HEK293 (cell line): ENCODE measurements at regions not wholly inside any gene's neighbourhood (a gene's known extent, or its start where the extent isn't known, plus 50 kb on each side); places are given as distances from the start of the nearest gene placed in this dataset.

Experiments used
- CTCF ChIA-PET: fragments of 350-600 bp; formaldehyde crosslinking; extraction: SDS; loops from one replicate; lab custom pipeline; 2021; ENCODE audit warnings: antibody characterized with exemption; lab: Yijun Ruan, JAX
- POLR2A ChIA-PET: fragments of 300-600 bp; formaldehyde crosslinking; extraction: SDS; loops from one replicate; lab custom pipeline; 2020; ENCODE audit warnings: antibody characterized with exemption, inconsistent platforms; lab: Yijun Ruan, JAX
- H3K27ac ChIP-seq: fragments of 200-500 bp; sonication (Bioruptor generic); 2 replicates; pipeline ENCODE4 v1.5.1; 2014; ENCODE audit warnings: low read depth, low read length, control low read depth, inconsistent platforms; ENCODE audit errors: extremely low read depth
- H3K36me3 ChIP-seq, 2 experiments: fragments of 200-500 bp in 1 of 2; sonication (Bioruptor generic) in 1 of 2; 1 replicate in 1 of 2; 2 replicates in 1 of 2; pipeline ENCODE4 v1.5.1; 2014 to 2017; ENCODE audit warnings: inconsistent platforms in 2 of 2, low read length in 2 of 2; ENCODE audit not compliant: control insufficient read depth in 2 of 2, insufficient read depth in 1 of 2
- H3K4me1 ChIP-seq: fragments of 200-500 bp; sonication (Bioruptor generic); 2 replicates; pipeline ENCODE4 v1.5.1; 2014; ENCODE audit warnings: mild to moderate bottlenecking, low read length, inconsistent platforms; ENCODE audit not compliant: control insufficient read depth, insufficient read depth
- H3K4me3 ChIP-seq: 2 replicates; pipeline ENCODE4 v1.5.1; 2011; ENCODE audit warnings: low read depth, mild to moderate bottlenecking, control low read depth, low read length, moderate library complexity
- H3K9me3 ChIP-seq: fragments of 200-500 bp; sonication (Bioruptor generic); 2 replicates; pipeline ENCODE4 v1.5.1; 2014; ENCODE audit warnings: low read depth, low read length, inconsistent platforms; ENCODE audit not compliant: control insufficient read depth, insufficient read depth
- GLIS2 ChIP-seq: fragments of 450-650 bp; formaldehyde crosslinking; IDR thresholded peaks from 2 replicates; pipeline ENCODE4 v1.5.1; 2016; ENCODE audit warnings: missing biosample characterization, missing genetic modification characterization
- HOXD13 ChIP-seq: sonication (generic); formaldehyde crosslinking; IDR thresholded peaks from 2 replicates; pipeline ENCODE4 v1.8.0; 2022; ENCODE audit warnings: missing genetic modification reagents, borderline replicate concordance
- KLF16 ChIP-seq: fragments of 450-650 bp; formaldehyde crosslinking; IDR thresholded peaks from 2 replicates; pipeline ENCODE4 v1.5.1; 2017; ENCODE audit warnings: missing biosample characterization, missing genetic modification characterization
- KLF7 ChIP-seq: fragments of 450-650 bp; formaldehyde crosslinking; IDR thresholded peaks from 2 replicates; pipeline ENCODE4 v1.5.1; 2016; ENCODE audit warnings: missing biosample characterization, missing genetic modification characterization, borderline replicate concordance
- PRDM1 ChIP-seq: fragments of 450-650 bp; formaldehyde crosslinking; IDR thresholded peaks from 2 replicates; pipeline ENCODE4; 2016; ENCODE audit warnings: missing biosample characterization, missing genetic modification characterization
- SETDB1 ChIP-seq: IDR thresholded peaks from one replicate; pipeline ENCODE4 v1.6.1; 2017; ENCODE audit warnings: mild to moderate bottlenecking, low read length, moderate library complexity, mixed read lengths; ENCODE audit not compliant: insufficient read length
- WT1 ChIP-seq: fragments of 450-650 bp; formaldehyde crosslinking; IDR thresholded peaks from 2 replicates; pipeline ENCODE4 v1.5.1; 2016; ENCODE audit warnings: missing biosample characterization, missing genetic modification characterization
- ZEB2 ChIP-seq: fragments of 450-650 bp; formaldehyde crosslinking; IDR thresholded peaks from 2 replicates; pipeline ENCODE4 v1.5.1; 2016; ENCODE audit warnings: missing biosample characterization, missing genetic modification characterization
- ZFP37 ChIP-seq: fragments of 450-650 bp; formaldehyde crosslinking; IDR thresholded peaks from 2 replicates; pipeline ENCODE4 v1.5.1; 2016; ENCODE audit warnings: missing biosample characterization, missing genetic modification characterization
- ZIC2 ChIP-seq: fragments of 450-650 bp; formaldehyde crosslinking; IDR thresholded peaks from 2 replicates; pipeline ENCODE4 v1.5.1; 2016; ENCODE audit warnings: missing biosample characterization, missing genetic modification characterization
- ZNF133 ChIP-seq: fragments of 450-650 bp; formaldehyde crosslinking; IDR thresholded peaks from 2 replicates; pipeline ENCODE4 v1.5.1; 2016; ENCODE audit warnings: missing biosample characterization, missing genetic modification characterization
- ZNF146 ChIP-seq: fragments of 450-650 bp; formaldehyde crosslinking; IDR thresholded peaks from 2 replicates; pipeline ENCODE4 v1.5.1; 2016; ENCODE audit warnings: missing biosample characterization, missing genetic modification characterization
- ZNF174 ChIP-seq: fragments of 450-650 bp; formaldehyde crosslinking; IDR thresholded peaks from 2 replicates; pipeline ENCODE4 v1.5.0; 2017; ENCODE audit warnings: missing biosample characterization, mild to moderate bottlenecking, missing genetic modification characterization
- ZNF202 ChIP-seq: fragments of 450-650 bp; formaldehyde crosslinking; IDR thresholded peaks from 2 replicates; pipeline ENCODE4 v1.5.1; 2016; ENCODE audit warnings: missing biosample characterization, missing genetic modification characterization, borderline replicate concordance
- ZNF341 ChIP-seq: fragments of 450-650 bp; formaldehyde crosslinking; IDR thresholded peaks from 2 replicates; pipeline ENCODE4; 2016; ENCODE audit warnings: low read depth, missing biosample characterization, missing genetic modification characterization
- ZNF530 ChIP-seq: fragments of 450-650 bp; formaldehyde crosslinking; IDR thresholded peaks from 2 replicates; pipeline ENCODE4 v1.5.1; 2016; ENCODE audit warnings: low read depth, missing biosample characterization, missing genetic modification characterization
- ZNF626 ChIP-seq: fragments of 450-650 bp; sonication (Bioruptor Pico); formaldehyde crosslinking; IDR thresholded peaks from 2 replicates; pipeline ENCODE4 v1.5.1; 2018; ENCODE audit warnings: missing biosample characterization, missing genetic modification characterization, inconsistent platforms
- ZNF747 ChIP-seq: fragments of 450-650 bp; formaldehyde crosslinking; IDR thresholded peaks from 2 replicates; pipeline ENCODE4 v1.5.1; 2016; ENCODE audit warnings: missing biosample characterization, missing genetic modification characterization
- TF ChIP-seq, protein P1 (sequence below): fragments of 450-650 bp; formaldehyde crosslinking; IDR thresholded peaks from 2 replicates; pipeline ENCODE4; 2016; ENCODE audit warnings: missing biosample characterization, missing genetic modification characterization
- TF ChIP-seq, protein P2 (sequence below): fragments of 450-650 bp; formaldehyde crosslinking; IDR thresholded peaks from 2 replicates; pipeline ENCODE4 v1.5.1; 2016; ENCODE audit warnings: missing biosample characterization, missing genetic modification characterization
- TF ChIP-seq, protein P3 (sequence below): fragments of 450-650 bp; IDR thresholded peaks from 2 replicates; pipeline ENCODE4 v1.5.1; 2018; ENCODE audit warnings: missing biosample characterization, missing genetic modification characterization
- TF ChIP-seq, protein P4 (sequence below): fragments of 450-650 bp; formaldehyde crosslinking; IDR thresholded peaks from 2 replicates; pipeline ENCODE4 v1.5.1; 2017; ENCODE audit warnings: missing biosample characterization, mild to moderate bottlenecking, missing genetic modification characterization, moderate library complexity

DNA sequence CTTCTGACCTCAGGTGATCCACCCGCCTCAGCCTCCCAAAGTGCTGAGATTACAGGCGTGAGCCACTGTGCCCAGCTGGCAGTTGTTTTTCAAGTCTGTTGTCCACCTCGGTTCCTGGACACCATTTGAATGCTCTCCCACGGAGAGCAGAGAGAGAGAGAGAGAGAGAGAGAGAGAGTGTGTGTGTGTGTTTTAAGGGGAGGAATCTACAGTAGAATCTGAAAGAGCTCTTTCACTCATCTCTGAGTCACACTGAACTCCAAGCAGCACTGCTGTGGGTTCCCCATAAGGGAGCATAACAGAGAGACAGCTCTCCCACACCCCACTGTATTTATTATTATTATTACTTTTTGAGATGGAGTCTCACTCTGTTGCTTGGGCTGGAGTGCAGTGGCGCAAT lies 156.6 kb downstream of the RPLP1 start:
- POLR2A ChIA-PET, result no interaction called here
- Histone ChIP-seq H3K9me3 (no peaks in the 10 kb centered on the region), H3K4me1 (no peaks in the 10 kb centered on the region)
- TF ChIP-seq PRDM1 (tag by site-specific recombination) (0 out of 2 replicates have a peak, but pooled peaks have one; percentile 23), ZNF133 (tag by site-specific recombination) (no peak), ZIC2 (tag by site-specific recombination) (peak; percentile 21; the same call in 1 of the 2 replicates)
- TF ChIP-seq, all 188 proteins: peak for 2
- no peaks in the 10 kb centered on the region for H3K36me3 ChIP-seq
- no peak overlapping the region for H3K27ac ChIP-seq
- CTCF ChIA-PET, result interaction anchor here (0.6 to 1.0 kb wide), 2 partner anchors 9 to 15 kb away, joined by 3 to 4 read pairs; no protein-coding TSS in a partner anchor
- H3K4me3 ChIP-seq, result no peak overlapping the region

DNA sequence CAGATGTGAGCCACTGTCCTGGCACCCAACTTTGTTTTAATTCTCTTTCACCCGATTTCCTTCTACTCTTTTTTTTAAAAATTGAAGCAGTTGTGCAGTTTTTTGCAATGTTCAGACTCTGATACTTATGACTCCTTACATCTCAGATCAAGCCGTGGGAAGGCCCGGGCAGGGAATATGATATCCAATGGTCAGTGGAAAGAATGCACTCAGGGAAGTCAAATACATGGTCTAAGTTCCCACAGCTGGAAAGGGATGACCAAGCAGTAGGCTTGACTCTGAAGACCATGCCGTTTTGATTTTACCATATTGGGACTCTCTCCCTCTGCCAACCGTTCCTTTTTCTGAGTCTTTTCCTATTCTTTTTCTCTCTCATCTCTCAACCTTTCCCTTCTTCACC lies 157.2 kb downstream of the RPLP1 start:
- Histone ChIP-seq H3K27ac (no peak overlapping the region), H3K9me3 (no peaks in the 10 kb centered on the region), H3K4me1 (no peaks in the 10 kb centered on the region), H3K36me3 (no peaks in the 10 kb centered on the region), H3K4me3 (no peak overlapping the region)
- ChIA-PET POLR2A (no interaction called here), CTCF (interaction anchor here (0.6 to 1.0 kb wide), 3 partner anchors 9 to 101 kb away, joined by 3 to 4 read pairs (median 4); no protein-coding TSS in a partner anchor)
- no peak for TF ChIP-seq ZNF146 (tag by site-specific recombination)
- TF ChIP-seq, protein P1, sequence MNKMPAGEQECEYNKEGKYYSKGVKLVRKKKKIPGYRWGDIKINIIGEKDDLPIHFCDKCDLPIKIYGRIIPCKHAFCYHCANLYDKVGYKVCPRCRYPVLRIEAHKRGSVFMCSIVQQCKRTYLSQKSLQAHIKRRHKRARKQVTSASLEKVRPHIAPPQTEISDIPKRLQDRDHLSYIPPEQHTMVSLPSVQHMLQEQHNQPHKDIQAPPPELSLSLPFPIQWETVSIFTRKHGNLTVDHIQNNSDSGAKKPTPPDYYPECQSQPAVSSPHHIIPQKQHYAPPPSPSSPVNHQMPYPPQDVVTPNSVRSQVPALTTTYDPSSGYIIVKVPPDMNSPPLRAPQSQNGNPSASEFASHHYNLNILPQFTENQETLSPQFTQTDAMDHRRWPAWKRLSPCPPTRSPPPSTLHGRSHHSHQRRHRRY (tag by site-specific recombination), result no peak
- TF ChIP-seq ZEB2, result no peak
- no peak for TF ChIP-seq GLIS2 (tag by site-specific recombination)
- no peak for TF ChIP-seq HOXD13 (CRISPR knock-in tag)
- no peak for TF ChIP-seq ZNF747 (tag by site-specific recombination)
- no peak for TF ChIP-seq ZNF626 (tag by site-specific recombination)
- no peak for TF ChIP-seq ZNF174
- TF ChIP-seq, protein P2, sequence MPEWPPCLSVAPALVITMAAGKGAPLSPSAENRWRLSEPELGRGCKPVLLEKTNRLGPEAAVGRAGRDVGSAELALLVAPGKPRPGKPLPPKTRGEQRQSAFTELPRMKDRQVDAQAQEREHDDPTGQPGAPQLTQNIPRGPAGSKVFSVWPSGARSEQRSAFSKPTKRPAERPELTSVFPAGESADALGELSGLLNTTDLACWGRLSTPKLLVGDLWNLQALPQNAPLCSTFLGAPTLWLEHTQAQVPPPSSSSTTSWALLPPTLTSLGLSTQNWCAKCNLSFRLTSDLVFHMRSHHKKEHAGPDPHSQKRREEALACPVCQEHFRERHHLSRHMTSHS (tag by site-specific recombination), result no peak
- no peak for TF ChIP-seq KLF7
- TF ChIP-seq, protein P3, sequence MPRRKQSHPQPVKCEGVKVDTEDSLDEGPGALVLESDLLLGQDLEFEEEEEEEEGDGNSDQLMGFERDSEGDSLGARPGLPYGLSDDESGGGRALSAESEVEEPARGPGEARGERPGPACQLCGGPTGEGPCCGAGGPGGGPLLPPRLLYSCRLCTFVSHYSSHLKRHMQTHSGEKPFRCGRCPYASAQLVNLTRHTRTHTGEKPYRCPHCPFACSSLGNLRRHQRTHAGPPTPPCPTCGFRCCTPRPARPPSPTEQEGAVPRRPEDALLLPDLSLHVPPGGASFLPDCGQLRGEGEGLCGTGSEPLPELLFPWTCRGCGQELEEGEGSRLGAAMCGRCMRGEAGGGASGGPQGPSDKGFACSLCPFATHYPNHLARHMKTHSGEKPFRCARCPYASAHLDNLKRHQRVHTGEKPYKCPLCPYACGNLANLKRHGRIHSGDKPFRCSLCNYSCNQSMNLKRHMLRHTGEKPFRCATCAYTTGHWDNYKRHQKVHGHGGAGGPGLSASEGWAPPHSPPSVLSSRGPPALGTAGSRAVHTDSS, result no peak
- no peak for TF ChIP-seq ZNF530
- no peak for TF ChIP-seq WT1 (tag by site-specific recombination)
- TF ChIP-seq ZNF202 (tag by site-specific recombination), result no peak
- no peak for TF ChIP-seq KLF16 (tag by site-specific recombination)
- no peak for TF ChIP-seq SETDB1
- TF ChIP-seq ZNF341 (tag by site-specific recombination), result no peak
- TF ChIP-seq, protein P4, sequence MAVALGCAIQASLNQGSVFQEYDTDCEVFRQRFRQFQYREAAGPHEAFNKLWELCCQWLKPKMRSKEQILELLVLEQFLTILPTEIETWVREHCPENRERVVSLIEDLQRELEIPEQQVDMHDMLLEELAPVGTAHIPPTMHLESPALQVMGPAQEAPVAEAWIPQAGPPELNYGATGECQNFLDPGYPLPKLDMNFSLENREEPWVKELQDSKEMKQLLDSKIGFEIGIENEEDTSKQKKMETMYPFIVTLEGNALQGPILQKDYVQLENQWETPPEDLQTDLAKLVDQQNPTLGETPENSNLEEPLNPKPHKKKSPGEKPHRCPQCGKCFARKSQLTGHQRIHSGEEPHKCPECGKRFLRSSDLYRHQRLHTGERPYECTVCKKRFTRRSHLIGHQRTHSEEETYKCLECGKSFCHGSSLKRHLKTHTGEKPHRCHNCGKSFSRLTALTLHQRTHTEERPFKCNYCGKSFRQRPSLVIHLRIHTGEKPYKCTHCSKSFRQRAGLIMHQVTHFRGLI (tag by site-specific recombination), result no peak
- no peak for TF ChIP-seq ZFP37 (tag by site-specific recombination)
- TF ChIP-seq, all 188 proteins: peak for 0
